ENCODE measurements at regions not wholly inside any gene's neighbourhood (a gene's known extent, or its start where the extent isn't known, plus 50 kb on each side); places are given as distances from the start of the nearest gene placed in this dataset.

- TF ChIP-seq CTCF (IDR thresholded peaks at IDR 0.05) (no peak), POLR2A (IDR thresholded peaks at IDR 0.05) (no peak)
These were observed 290.2 kb downstream of the UTRN start for GRCh38 chr6:144575327-144575726.

Measured in Peyer's patch (tissue), 4 donors.